Inflammatory macrophage treated with lipopolysaccharide for 1 hour (primary cell): ENCODE measurements at regions not wholly inside any gene's neighbourhood (a gene's known extent, or its start where the extent isn't known, plus 50 kb on each side); places are given as distances from the start of the nearest gene placed in this dataset.
"Not testable (repeated sequence)": the region's sequence is repeated elsewhere in the genome, so short reads cannot be mapped to it uniquely, and the experiment has no call there.

Source experiments
- DNase-seq, 2 donors: peaks; one replicate each; pipeline ENCODE4 v3.0.0-alpha.2; 2020 to 2022

GRCh38 chr10:78096486-78096885 lies 62.8 kb downstream of the RPS24 start:
- not testable (repeated sequence) for DNase-seq

- not testable (repeated sequence) for DNase-seq
Measured at GRCh38 chr10:78102593-78102992, 68.9 kb downstream of the RPS24 start.

GRCh38 chr10:78109210-78109609 lies 75.5 kb downstream of the RPS24 start:
- no peak for DNase-seq

GRCh38 chr10:78115135-78115853 lies 81.6 kb downstream of the RPS24 start:
- DNase-seq = no peak

GRCh38 chr10:78116361-78116760 lies 82.7 kb downstream of the RPS24 start:
- DNase-seq = no peak

GRCh38 chr10:78118591-78118990 lies 84.9 kb downstream of the RPS24 start:
- no peak for DNase-seq

- no peak for DNase-seq
Measured at GRCh38 chr10:78121801-78122200, 88.1 kb downstream of the RPS24 start.

GRCh38 chr10:78124167-78124566 lies 90.5 kb downstream of the RPS24 start:
- DNase-seq = no peak

- no peak for DNase-seq
Measured at GRCh38 chr10:78129211-78129610, 95.5 kb downstream of the RPS24 start.

GRCh38 chr10:78130966-78131710 lies 97.5 kb downstream of the RPS24 start:
- DNase-seq = no peak

GRCh38 chr10:78134773-78135306 lies 101.2 kb downstream of the RPS24 start:
- no peak for DNase-seq

- no peak for DNase-seq
Measured at GRCh38 chr10:78137147-78137546, 103.5 kb downstream of the RPS24 start.

GRCh38 chr10:78139341-78139740 lies 105.7 kb downstream of the RPS24 start:
- DNase-seq = no peak

- DNase-seq = no peak
Measured at GRCh38 chr10:78140066-78140630, 106.5 kb downstream of the RPS24 start.

GRCh38 chr10:78143576-78143975 lies 109.9 kb downstream of the RPS24 start:
- no peak for DNase-seq

- DNase-seq = no peak
Measured at GRCh38 chr10:78146200-78146599, 112.5 kb downstream of the RPS24 start.

- DNase-seq = no peak
Measured at GRCh38 chr10:78147202-78147601, 113.5 kb downstream of the RPS24 start.

GRCh38 chr10:78148216-78148960 lies 114.7 kb downstream of the RPS24 start:
- no peak for DNase-seq

- DNase-seq = peak in 1 of 2 donors; percentile 12
Measured at GRCh38 chr10:78148961-78149612, 115.4 kb downstream of the RPS24 start.

- no peak for DNase-seq
Measured at GRCh38 chr10:78150756-78151155, 117.1 kb downstream of the RPS24 start.

- no peak for DNase-seq
Measured at GRCh38 chr10:78155722-78156121, 122.1 kb downstream of the RPS24 start.

- DNase-seq = no peak
Measured at GRCh38 chr10:78160591-78160990, 126.9 kb downstream of the RPS24 start.

- DNase-seq = no peak
Measured at GRCh38 chr10:78162853-78163252, 129.2 kb downstream of the RPS24 start.
